NCI-H1092 treated with DMSO at 0.1 percent for 48 hours (cell line): ENCODE measurements at regions not wholly inside any gene's neighbourhood (a gene's known extent, or its start where the extent isn't known, plus 50 kb on each side); places are given as distances from the start of the nearest gene placed in this dataset.

Experiments
- DNase-seq: peaks from one replicate; lab custom pipeline; 2025; lab: John Stamatoyannopoulos, UW

DNA sequence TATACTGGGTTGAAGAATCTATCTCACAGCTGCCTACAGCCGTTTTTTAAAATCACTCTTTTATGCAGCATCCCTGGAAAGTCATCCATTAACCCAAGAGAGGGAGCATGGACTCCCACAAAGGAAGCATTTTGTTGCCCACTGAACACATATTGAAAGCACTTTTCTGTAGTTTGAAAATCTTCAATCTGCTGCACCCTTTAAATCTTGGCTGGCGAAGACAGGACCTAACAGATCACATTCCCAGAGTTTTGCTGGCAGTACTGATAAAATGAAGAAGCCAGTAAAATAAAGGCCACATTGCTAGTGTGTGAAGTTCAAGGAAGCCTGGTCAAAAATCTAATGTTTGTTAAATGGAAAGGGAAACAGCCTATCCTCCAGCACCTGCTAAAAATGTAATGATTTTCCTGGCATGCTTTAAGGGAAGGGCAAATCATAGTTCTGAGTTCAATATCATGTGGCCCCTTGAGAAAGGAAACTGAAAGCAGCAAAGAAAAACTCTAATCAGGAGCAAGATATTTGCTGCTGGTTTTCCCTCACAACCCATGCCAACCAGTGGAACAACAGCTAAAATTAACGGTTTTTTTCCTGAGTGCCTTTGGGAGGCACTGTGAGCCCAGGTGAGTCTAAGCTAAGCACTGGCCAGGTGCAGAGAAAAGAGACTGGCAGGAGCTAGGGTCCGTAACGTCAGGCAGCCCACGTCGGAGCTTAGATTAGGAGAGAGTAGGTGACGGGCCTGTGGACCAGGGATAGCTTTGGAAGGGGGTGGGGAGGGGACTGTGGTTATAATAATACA, 97.9 kb upstream of the PALS2 start:
- no peak for DNase-seq

DNA sequence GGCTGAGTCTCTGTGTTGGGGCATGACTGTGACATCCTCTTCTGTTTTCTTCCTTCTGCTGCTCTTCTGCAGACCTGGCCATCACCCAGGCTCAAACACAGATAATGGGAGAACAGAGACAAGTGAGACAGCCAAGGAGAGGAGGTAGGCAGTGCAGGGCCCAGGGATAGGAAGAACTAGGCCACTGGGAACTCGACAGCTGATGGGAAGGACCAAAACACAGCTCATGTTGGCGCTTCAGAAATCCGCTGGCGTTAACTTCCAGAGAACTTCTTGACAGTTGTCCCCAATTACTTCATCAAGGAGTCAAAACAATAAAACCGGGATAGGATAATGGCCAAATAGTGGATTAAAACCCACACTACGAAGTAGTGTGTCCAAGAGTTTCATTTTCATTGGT, 97.0 kb upstream of the PALS2 start:
- DNase-seq: no peak

DNA sequence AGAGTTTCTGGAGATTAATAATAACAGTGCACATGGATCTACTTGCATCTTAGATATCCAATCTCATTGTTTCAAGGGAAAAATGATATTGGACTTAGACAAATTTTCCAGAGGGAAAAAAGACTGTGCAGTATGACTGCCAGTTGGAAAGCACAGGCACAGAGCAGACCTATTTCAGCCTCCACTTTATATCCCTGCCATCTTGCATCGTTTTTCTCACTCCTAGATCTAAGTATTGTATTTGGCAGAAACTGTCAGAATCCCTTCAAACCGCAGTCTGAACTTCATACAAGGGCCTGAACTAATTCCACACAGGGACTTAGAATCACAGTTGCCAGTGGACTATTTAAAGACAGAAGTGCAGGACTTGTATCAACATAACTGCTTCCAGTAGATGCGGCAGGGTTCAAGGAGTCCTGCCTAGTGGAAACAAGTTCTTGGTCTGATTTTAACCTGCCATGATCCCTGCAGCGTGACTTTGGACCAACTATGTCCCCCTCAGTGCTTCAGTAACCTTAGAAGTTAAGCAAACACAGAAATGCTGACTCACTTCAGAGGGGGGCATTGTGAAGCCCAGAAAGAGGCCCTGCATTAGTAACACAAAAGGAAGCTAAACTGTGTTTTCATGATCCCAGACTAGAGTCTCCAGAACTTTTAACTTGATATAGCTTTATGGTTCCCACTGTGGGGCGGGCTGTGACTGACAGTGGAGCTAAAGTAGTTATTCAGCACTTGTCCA, 95.7 kb upstream of the PALS2 start:
- DNase-seq: peak; percentile 59

DNA sequence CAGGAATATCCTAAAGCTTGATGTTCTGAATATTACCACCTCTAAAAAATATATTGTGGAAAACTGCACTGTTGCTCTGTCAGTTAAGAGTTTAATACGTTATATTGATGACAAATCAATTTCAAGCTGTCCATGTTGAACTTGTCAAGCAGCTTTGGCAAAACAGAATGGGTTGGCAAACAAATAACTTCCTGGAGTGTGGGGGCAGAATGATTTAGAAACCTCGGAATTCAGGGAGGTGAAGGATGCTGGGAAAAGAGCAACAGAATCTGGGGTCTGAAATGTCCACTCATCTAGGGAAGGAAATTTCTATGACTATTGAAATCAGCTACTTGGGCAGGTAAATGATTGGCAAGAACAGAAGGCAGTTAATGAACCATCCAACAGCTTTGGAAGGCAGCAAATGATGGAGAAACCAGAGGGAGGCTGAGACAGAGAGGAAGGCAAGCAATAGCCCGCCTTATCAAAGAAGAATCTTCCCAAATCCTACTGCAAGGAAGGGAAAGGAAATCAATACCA, 95.1 kb upstream of the PALS2 start:
- DNase-seq: no peak

DNA sequence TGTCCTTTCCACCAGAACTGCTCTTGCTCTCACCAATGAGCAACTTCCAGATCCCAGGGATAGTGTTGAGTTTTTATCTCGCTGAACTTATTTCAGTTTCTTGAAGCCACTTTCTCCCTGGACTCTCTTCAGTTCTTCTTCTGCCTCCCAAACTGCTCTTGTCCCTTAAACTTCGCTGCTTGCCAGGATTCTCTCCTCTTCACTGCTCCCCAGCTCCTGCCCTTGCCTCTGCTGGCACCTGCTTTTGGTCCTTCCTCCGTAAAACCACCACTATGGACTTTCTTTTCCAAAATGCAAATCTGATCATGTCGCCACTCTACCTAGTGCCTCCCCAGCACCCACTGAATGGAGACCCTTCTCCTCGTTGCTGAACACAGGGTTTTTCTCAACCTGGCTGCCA, 92.8 kb upstream of the PALS2 start:
- no peak for DNase-seq

DNA sequence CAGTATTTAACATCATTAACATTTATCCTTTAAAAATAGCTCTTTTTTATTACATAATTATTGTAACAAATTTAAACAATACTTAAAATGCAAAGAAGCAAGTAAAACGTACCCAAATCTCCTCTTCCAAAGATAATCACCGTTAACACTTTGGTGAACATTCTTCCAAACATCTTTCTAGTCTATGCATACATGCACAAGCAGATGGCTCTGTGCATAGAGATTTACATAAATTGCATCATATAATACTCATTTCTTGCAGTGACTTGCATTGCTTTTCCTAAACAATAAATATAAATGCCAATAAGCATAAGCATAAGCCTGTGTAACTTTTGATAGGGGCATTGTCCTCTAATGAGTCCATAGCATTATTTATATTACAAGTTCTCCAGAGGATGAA, 89.4 kb upstream of the PALS2 start:
- no peak for DNase-seq

DNA sequence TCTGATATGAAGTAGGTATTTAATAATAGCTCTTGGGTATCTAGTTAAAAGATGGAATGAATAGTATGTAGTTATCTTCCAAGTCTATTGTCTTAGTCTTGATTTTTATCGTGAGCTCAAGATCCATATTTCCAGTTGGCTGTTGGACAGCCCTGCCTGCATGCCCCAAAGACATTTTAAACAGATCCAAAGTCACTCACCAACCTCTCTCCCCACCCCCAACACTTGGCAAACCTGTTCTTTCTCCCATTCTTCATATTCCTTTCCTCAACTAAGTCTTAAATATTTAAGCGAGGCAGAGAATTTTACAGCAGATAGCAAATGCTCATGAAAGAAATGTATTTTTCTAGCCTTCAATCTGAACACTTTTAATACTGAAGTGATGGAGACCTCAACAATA, 80.7 kb upstream of the PALS2 start:
- DNase-seq: no peak

DNA sequence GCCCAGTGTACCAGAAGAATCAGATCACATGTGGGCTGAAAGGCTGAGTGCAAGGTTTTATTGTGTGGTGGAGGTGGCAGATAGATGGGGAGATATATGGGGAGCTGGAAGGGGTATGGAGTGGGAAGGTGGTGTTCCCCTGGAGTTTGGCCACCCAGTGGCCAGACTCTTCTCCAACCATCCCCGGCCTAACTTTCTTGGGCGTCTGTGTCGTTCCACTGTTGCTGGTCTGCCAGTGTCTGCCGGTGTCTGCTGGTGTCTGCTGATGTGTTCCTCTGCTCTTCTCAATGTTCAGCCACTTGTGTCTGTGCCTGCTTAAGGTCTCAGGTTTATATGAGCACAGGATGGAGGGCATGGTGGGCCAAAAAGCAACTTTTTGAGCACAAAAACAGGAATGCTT, 78.4 kb upstream of the PALS2 start:
- DNase-seq: no peak

DNA sequence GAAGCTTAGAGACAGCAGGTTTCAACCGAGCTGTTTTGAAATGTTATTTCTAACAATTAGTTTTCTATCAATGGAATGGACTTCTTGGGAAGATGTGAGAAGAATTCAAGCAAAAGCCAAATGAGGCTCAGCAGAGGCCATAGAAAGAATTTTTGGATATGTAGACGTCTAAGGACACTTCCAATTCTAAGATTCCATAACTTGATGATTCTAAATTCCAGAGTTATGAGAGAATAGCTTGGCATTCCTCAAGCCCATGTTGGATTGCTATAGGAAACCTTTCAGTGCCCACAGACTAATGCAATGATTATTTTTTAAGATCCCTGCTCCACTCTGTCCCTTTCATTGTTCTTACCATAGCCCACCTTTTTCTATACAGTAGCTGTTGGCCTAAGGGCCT, 77.2 kb upstream of the PALS2 start:
- no peak for DNase-seq

DNA sequence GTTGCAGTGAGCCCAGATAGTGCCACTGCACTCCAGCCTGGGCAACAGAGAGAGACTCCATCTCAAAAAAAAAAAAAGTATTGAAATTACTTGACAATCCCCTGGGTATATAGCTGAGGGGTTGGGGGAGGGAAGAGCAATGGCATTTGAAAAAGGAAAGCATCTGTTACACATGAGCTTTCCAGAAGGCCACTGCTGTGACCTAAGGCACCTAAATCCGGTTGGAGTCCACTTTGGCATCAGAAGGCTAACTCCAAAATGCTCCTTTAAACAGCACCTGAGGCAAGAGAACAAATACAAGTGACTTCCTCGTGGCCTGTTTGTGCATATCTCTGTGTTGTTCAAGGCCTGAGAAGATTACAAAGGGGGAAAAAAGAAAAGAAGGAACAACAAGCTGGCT, 74.8 kb upstream of the PALS2 start:
- no peak for DNase-seq

DNA sequence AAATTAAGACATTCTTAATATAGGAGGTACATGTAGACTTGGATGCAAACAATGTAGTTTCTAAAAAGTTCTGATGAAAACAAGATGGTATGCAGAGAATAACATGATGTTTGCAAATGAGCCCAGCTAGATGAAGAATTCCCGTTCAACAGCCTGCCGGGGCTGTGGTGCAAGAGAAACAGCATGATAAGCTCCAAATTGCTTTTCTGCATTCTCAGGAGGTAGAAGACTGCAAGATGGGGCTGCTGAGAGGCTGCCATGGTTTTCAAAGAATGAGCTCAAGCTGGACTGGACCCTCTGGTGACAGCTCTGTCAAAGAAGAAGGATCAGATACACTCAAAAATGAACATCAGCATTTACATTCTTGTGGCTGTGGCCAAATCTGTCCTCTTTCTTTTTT, 73.4 kb upstream of the PALS2 start:
- no peak for DNase-seq

DNA sequence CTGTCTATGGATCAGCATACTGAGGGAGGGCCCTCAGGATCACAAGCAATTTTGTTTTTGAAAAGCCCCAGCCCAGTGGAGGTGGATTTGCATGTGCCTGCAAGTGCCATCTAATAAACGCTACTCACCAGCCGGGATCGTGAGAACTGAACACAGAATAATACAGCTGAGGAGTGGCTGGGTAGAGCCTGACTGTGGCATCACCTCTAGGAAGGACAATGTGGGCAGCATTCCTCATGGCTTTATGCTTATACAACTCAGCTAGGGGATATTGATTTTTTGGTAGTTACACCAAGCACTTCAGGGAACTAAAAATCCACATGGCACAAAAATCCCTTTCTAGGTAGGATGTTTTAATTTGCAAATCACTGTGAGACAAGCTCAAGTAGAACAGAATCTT, 72.7 kb upstream of the PALS2 start:
- peak; percentile 19 for DNase-seq

DNA sequence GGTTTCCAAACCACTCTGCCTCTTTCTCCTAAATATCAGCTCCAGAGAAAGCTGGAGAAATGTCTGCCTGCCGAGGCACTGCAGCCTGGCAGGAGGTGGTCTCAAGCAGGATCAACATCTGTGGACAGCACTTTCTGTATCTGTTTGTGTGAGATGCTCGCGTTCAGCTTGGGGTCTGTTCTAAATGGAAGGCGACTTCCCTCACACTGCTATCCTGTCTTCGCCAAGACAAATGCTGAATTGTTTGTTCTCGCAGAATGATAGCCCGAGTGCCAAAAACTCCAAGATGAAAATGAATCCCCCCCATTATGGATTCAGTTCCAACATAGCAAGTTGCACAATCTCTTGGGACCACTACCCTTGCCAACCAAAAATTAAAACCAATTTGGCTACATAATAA, 72.2 kb upstream of the PALS2 start:
- peak; percentile 33 for DNase-seq

DNA sequence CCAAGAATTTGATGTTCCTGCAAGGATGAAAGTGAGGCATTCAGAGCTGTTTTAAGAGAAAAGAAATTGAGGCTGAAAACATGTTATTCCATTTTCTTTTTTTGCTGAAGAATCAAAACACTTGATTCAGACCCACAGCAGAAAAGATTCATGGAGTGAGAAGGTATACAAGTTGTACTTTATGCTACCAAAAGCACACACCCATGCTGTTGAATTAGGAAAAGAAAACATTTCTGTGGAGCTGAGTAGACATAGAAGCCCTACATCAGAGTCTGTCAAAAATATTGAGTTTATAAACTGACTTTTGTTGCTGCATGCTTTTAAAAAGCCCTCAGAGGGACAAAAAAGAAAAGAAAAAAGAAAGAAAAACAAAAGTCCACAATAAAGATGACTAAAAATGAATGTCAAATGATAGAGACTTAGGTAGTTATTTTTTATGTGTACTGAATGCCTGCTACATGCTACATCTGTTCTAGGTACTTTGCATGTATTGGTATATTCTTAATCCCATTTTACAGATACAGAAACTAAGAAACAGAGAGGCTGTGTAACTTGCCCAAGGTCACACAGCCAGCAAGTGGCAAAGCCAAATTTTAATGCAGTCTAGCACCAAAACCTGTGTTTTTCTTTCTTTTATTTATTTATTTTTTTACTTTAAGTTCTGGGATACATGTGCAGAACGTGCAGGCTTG, 71.7 kb upstream of the PALS2 start:
- no peak for DNase-seq

DNA sequence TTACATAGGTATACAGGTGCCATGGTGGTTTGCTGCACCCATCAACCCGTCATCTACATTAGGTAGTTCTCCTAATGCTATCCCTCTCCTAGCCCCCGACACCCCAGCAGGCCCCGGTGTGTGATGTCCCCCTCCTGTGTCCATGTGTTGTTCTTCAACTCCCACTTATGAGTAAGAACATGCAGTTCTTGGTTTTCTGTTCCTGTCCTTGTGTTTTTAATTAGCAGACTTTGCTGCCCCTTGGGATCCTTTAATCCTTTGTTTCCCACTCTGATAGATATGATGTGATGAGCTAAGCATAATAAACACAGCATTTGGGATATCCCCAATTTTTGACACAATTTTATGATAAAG, 71.1 kb upstream of the PALS2 start:
- no peak for DNase-seq

DNA sequence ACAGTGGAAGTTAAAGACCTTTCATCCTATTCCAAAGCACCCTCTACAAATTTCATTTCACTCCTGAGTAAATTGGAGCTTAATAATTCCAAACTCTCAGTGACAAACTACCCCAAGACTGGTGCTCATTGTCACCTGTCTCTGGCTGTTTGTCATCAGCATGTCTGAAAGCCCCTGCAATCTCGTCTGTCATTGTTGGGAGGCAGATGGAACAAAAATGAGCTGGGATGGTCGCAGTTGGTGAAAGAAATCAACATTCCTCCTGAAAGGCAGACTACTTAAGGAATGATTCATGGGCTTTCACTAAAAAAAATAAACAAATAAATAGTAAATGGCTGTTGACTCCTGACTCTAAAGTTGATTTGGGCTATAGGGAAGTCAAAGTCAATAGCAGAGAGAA, 69.7 kb upstream of the PALS2 start:
- DNase-seq: no peak

DNA sequence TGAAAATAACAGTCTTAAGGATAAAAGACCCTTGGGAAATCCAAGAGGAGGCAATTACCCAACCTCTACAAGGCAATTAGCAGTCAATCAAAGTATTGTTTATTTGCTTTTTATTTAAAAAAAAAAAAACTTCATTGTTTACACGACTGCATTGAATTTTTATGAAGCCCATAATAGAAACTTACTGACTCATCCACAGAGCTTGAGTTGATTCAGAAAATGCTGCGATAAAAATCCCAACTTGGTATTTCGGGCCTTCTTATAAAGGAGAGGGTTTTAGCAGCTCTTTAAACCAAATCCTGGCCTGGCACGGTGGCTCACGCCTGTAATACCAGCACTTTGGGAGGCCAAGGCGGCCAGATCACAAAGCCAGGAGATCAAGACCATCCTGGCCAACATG, 69.2 kb upstream of the PALS2 start:
- DNase-seq: no peak

DNA sequence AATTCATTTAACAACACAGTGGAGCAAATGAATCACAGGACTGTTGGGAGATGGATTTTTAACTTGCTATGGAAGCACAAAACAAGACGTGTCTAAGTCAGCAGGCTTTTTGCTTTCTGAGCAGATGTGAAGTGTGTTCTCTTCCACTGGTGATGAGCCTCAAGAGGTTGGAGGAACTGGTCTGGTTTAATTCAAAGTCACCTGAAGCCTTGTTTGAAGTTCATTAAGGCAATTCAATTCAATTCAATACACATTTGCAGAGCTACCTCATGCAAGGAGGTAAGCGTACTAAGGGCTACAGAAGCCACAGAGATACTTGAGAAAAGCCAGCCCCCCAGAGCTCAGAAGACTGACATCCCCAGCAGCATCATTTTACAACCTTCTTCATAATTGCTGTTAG, 68.4 kb upstream of the PALS2 start:
- no peak for DNase-seq

DNA sequence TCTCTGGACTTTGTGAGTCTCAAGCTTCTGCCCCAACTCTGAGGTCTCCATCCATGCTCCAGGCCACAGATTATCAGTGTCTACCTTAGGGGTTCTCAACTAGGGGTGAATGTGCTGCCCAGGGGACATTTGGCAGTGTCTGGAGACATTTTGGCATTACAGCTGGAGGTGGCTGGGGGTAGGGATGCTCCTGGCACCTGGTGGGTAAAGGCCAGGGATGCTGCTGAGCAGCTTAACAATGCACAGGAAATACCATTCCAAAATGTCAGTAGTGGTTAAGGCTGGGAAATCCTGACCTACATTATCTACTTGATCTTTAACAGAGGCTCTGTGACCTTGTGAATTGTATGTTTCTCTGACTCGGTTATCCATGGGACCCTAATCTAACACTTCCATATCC, 67.3 kb upstream of the PALS2 start:
- no peak for DNase-seq

DNA sequence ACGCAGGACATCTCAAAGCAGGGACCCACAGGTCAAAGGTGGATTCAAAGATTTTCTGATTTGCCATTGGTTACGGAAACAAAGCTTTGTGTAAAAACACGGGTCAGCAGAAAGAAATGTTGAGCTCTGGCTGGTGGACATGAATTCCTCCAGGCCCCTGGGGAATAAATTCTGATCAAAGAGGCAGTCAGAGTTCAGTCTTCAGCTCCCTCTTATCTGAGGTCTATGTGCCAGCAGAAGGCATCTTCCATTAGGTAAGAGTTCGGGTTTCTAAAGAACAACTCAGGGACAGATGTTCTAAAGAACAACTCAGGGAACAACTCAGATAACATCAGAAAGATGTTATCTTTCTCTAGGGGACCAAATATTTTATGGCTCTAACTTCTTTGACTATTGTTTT, 64.9 kb upstream of the PALS2 start:
- DNase-seq: no peak

DNA sequence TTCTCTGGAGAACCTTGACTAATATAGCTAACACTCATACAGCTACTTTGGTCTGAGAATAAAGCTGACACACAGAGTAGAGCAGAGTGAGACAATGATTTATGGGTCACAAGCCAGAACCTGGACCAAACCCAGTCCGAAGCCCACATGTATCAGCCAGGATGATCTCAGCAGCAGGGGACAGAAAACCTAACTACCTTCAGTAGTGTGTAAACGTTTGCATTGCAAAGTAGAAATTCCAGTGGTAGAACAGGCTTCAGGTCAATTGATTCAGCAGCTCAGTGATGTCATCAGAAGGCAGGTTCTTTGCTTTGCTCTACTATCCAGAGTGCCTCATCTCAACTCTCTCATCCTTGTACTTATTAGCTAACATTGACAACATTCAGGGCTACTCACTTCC, 62.5 kb upstream of the PALS2 start:
- no peak for DNase-seq

DNA sequence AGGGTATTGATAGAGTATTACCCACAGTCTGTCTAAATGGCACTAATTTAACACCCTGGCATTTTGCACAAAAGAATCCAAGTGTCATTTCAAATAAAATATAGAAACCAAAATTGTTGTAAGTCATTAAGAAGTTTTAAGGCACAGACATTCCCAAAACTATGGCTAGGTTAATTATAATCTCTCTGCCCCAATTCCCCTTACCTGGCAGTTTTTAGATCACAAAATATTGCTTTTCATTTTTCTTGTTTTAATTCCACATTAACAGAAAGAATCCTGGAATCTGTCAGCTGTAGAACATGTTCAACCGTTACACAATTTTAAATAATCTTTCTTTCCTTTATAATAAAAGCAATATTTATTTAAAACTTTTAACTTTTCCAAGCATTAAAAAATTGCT, 56.1 kb upstream of the PALS2 start:
- no peak for DNase-seq
